Neuronal stem cell (in vitro differentiated cells): ENCODE measurements at regions not wholly inside any gene's neighbourhood (a gene's known extent, or its start where the extent isn't known, plus 50 kb on each side); places are given as distances from the start of the nearest gene placed in this dataset.
"Not testable (repeated sequence)": the region's sequence is repeated elsewhere in the genome, so short reads cannot be mapped to it uniquely, and the experiment has no call there.

Experiments
- DNase-seq: peaks from one replicate; pipeline ENCODE4 v3.0.0-alpha.2; 2013; ENCODE audit warnings: low spot score
- H2AFZ ChIP-seq: one replicate; pipeline ENCODE4 v1.6.1; 2013; ENCODE audit warnings: mild to moderate bottlenecking, low read length, inconsistent platforms
- H2AK5ac ChIP-seq: 2 replicates; pipeline ENCODE4 v1.6.1; 2013; ENCODE audit warnings: low read depth, mild to moderate bottlenecking, inconsistent platforms, low read length, moderate library complexity, mixed read lengths
- H2BK120ac ChIP-seq: 2 replicates; pipeline ENCODE4 v1.6.1; 2013; ENCODE audit warnings: low read depth, mild to moderate bottlenecking, inconsistent platforms, low read length, moderate library complexity, mixed read lengths
- H2BK12ac ChIP-seq: one replicate; pipeline ENCODE4 v1.6.1; 2013; ENCODE audit warnings: low read length, inconsistent platforms
- H2BK15ac ChIP-seq: 2 replicates; pipeline ENCODE4 v1.6.1; 2013; ENCODE audit warnings: mild to moderate bottlenecking, low read length, inconsistent platforms, mixed read lengths
- H2BK5ac ChIP-seq: one replicate; pipeline ENCODE4 v1.6.1; 2013; ENCODE audit warnings: inconsistent platforms, mild to moderate bottlenecking, low read length, moderate library complexity
- H3K14ac ChIP-seq: one replicate; pipeline ENCODE4 v1.6.1; 2013; ENCODE audit warnings: low read length, inconsistent platforms
- H3K18ac ChIP-seq: 2 replicates; pipeline ENCODE4 v1.6.1; 2013; ENCODE audit warnings: low read length, inconsistent platforms
- H3K23ac ChIP-seq: 2 replicates; pipeline ENCODE4 v1.6.1; 2013; ENCODE audit warnings: low read depth, mild to moderate bottlenecking, mixed read lengths, low read length, inconsistent platforms; ENCODE audit not compliant: poor library complexity
- H3K27ac ChIP-seq: replicated peaks from 3 replicates; pipeline ENCODE4 v1.5.1; 2013; ENCODE audit warnings: low read length, inconsistent platforms
- H3K27me3 ChIP-seq, 3 experiments: 2 replicates each; pipeline ENCODE4 v1.6.1; 2013; ENCODE audit warnings: low read length in 3 of 3, mild to moderate bottlenecking in 2 of 3, inconsistent platforms in 1 of 3, low read depth in 1 of 3, mixed read lengths in 1 of 3, moderate library complexity in 1 of 3; ENCODE audit not compliant: control insufficient read depth in 3 of 3, insufficient read depth in 3 of 3
- H3K36me3 ChIP-seq, 2 donors: replicated peaks in 1 of 2; 2 replicates each; pipeline ENCODE4 v1.6.1; 2013; ENCODE audit warnings: low read length in 2 of 2; ENCODE audit not compliant: control insufficient read depth in 2 of 2, insufficient read depth in 2 of 2
- H3K4ac ChIP-seq: 2 replicates; pipeline ENCODE4 v1.6.1; 2013; ENCODE audit warnings: inconsistent platforms, mild to moderate bottlenecking, low read length, moderate library complexity
- H3K4me1 ChIP-seq, 2 donors: 1 replicate in 1 of 2; 2 replicates in 1 of 2; pipeline ENCODE4 v1.6.1; 2013; ENCODE audit warnings: low read length in 2 of 2, low read depth in 1 of 2; ENCODE audit not compliant: control insufficient read depth in 2 of 2, insufficient read depth in 1 of 2
- H3K4me2 ChIP-seq: one replicate; pipeline ENCODE4 v1.6.1; 2013; ENCODE audit warnings: mild to moderate bottlenecking, low read length, inconsistent platforms; ENCODE audit not compliant: insufficient read depth, poor library complexity, severe bottlenecking
- H3K4me3 ChIP-seq, 2 donors: 2 replicates each; pipeline ENCODE4 v1.5.1; 2013; ENCODE audit warnings: low read length in 2 of 2, mild to moderate bottlenecking in 2 of 2, inconsistent platforms in 1 of 2, moderate library complexity in 1 of 2
- H3K79me1 ChIP-seq: one replicate; pipeline ENCODE4 v1.6.1; 2013; ENCODE audit warnings: low read depth, mild to moderate bottlenecking, inconsistent platforms, low read length, moderate library complexity
- H3K9ac ChIP-seq: one replicate; pipeline ENCODE4 v1.6.1; 2013; ENCODE audit warnings: mild to moderate bottlenecking, low read depth, low read length, inconsistent platforms; ENCODE audit not compliant: poor library complexity
- H3K9me3 ChIP-seq, 2 donors: replicated peaks in 1 of 2; 2 replicates each; pipeline versions ENCODE3 to v1.6.1; 2013; ENCODE audit warnings: low read length in 2 of 2, mild to moderate bottlenecking in 2 of 2, inconsistent platforms in 1 of 2, low read depth in 1 of 2, mixed read lengths in 1 of 2, moderate library complexity in 1 of 2; ENCODE audit not compliant: control insufficient read depth in 2 of 2, insufficient read depth in 1 of 2
- H4K8ac ChIP-seq: one replicate; pipeline ENCODE4 v1.6.1; 2013; ENCODE audit warnings: low read depth, mild to moderate bottlenecking, inconsistent platforms, low read length, moderate library complexity
- H4K91ac ChIP-seq: one replicate; pipeline ENCODE4 v1.6.1; 2013; ENCODE audit warnings: low read length, low read depth, mild to moderate bottlenecking, inconsistent platforms; ENCODE audit not compliant: poor library complexity
- WGBS, 2 donors: extraction: QIAGEN DNeasy Blood & Tissue Kit; methylation state at CpG; one replicate each; pipeline ENCODE4 v1.1.7; 2013; ENCODE audit warnings: missing lambda C conversion rate in 2 of 2, mixed read lengths in 1 of 2; ENCODE audit not compliant: insufficient read length in 2 of 2, insufficient replicate concordance in 1 of 2; ENCODE audit errors: extremely low coverage in 2 of 2; 5-methylcytosine and 5-hydroxymethylcytosine counted together

GRCh38 chr14:53368066-53368465 lies 214.9 kb upstream of the DDHD1 start:
- no peak overlapping the region for H4K8ac ChIP-seq
- no peak overlapping the region for H2BK15ac ChIP-seq
- H3K4me3 ChIP-seq, result no peak overlapping the region
- H3K27ac ChIP-seq, result no peak overlapping the region
- no CpG with 5 or more reads among the region's 4 CpGs for WGBS, 2 donors
- no peaks in the 10 kb centered on the region for H3K79me1 ChIP-seq
- no peak overlapping the region for H3K4me2 ChIP-seq
- H3K27me3 ChIP-seq, result no peaks in the 10 kb centered on the region
- H3K36me3 ChIP-seq, result no peaks in the 10 kb centered on the region
- no peak overlapping the region for H4K91ac ChIP-seq
- no peak for DNase-seq
- H3K9me3 ChIP-seq, result no peaks in the 10 kb centered on the region
- no peak overlapping the region for H3K4ac ChIP-seq
- H2BK5ac ChIP-seq, result no peak overlapping the region
- H2BK12ac ChIP-seq, result no peak overlapping the region
- H3K4me1 ChIP-seq, result peaks cover 0 to 2% of the 10 kb centered on the region in 2 donors
- no peak overlapping the region for H2AK5ac ChIP-seq
- no peak overlapping the region for H3K23ac ChIP-seq
- H3K9ac ChIP-seq, result no peak overlapping the region
- no peak overlapping the region for H2BK120ac ChIP-seq
- H2AFZ ChIP-seq, result no peak overlapping the region
- H3K18ac ChIP-seq, result no peak overlapping the region
- no peak overlapping the region for H3K14ac ChIP-seq

- peak overlapping the region; percentile 47 for H3K9ac ChIP-seq
- no peak overlapping the region for H2AK5ac ChIP-seq
- no peak for DNase-seq
- H3K27me3 ChIP-seq, result no peaks in the 10 kb centered on the region
- H2BK5ac ChIP-seq, result no peak overlapping the region
- H3K4me1 ChIP-seq, result peaks cover 0 to 2% of the 10 kb centered on the region in 2 donors
- H3K36me3 ChIP-seq, result no peaks in the 10 kb centered on the region
- no peak overlapping the region for H4K8ac ChIP-seq
- H2BK15ac ChIP-seq, result no peak overlapping the region
- H3K23ac ChIP-seq, result no peak overlapping the region
- no CpG with 5 or more reads among the region's 4 CpGs for WGBS, 2 donors
- H3K79me1 ChIP-seq, result no peaks in the 10 kb centered on the region
- no peak overlapping the region for H2AFZ ChIP-seq
- no peak overlapping the region for H3K4me2 ChIP-seq
- no peaks in the 10 kb centered on the region for H3K9me3 ChIP-seq
- H2BK12ac ChIP-seq, result no peak overlapping the region
- H3K27ac ChIP-seq, result no peak overlapping the region
- H3K18ac ChIP-seq, result no peak overlapping the region
- no peak overlapping the region for H2BK120ac ChIP-seq
- H3K14ac ChIP-seq, result no peak overlapping the region
- H4K91ac ChIP-seq, result no peak overlapping the region
- H3K4me3 ChIP-seq, result no peak overlapping the region
- no peak overlapping the region for H3K4ac ChIP-seq
Measured at GRCh38 chr14:53367644-53368026, 214.5 kb upstream of the DDHD1 start.

GRCh38 chr14:53365486-53366130 lies 212.5 kb upstream of the DDHD1 start:
- Histone ChIP-seq H3K18ac (no peak overlapping the region), H3K4ac (no peak overlapping the region), H3K4me2 (no peak overlapping the region), H3K23ac (no peak overlapping the region), H2BK120ac (no peak overlapping the region), H3K14ac (no peak overlapping the region), H2BK12ac (no peak overlapping the region), H2AFZ (no peak overlapping the region), H2BK15ac (no peak overlapping the region), H3K36me3 (no peaks in the 10 kb centered on the region), H3K4me1 (peaks cover 0 to 2% of the 10 kb centered on the region in 2 donors), H3K4me3 (no peak overlapping the region), H4K8ac (no peak overlapping the region), H3K79me1 (no peaks in the 10 kb centered on the region), H3K27me3 (no peaks in the 10 kb centered on the region), H3K9ac (no peak overlapping the region), H3K9me3 (no peaks in the 10 kb centered on the region), H2BK5ac (no peak overlapping the region), H2AK5ac (no peak overlapping the region), H3K27ac (no peak overlapping the region), H4K91ac (no peak overlapping the region)
- no CpG with 5 or more reads among the region's 3 CpGs for WGBS, 2 donors
- DNase-seq, result no peak

- not testable (repeated sequence) for H3K79me1 ChIP-seq, H3K27me3 ChIP-seq, H3K36me3 ChIP-seq, H3K9me3 ChIP-seq, H2BK15ac ChIP-seq, H4K8ac ChIP-seq, H2BK5ac ChIP-seq, H3K14ac ChIP-seq, H3K27ac ChIP-seq, H3K18ac ChIP-seq, H3K9ac ChIP-seq, H3K4me1 ChIP-seq, H3K4ac ChIP-seq, H2AFZ ChIP-seq, DNase-seq, H3K23ac ChIP-seq, H2AK5ac ChIP-seq, H2BK12ac ChIP-seq, H3K4me2 ChIP-seq, H3K4me3 ChIP-seq, H2BK120ac ChIP-seq, H4K91ac ChIP-seq
- no CpG with 5 or more reads among the region's 2 CpGs for WGBS, 2 donors
Measured at GRCh38 chr14:53362916-53363315, 209.8 kb upstream of the DDHD1 start.
